HG03280 (cell line): ENCODE measurements at regions not wholly inside any gene's neighbourhood (a gene's known extent, or its start where the extent isn't known, plus 50 kb on each side); places are given as distances from the start of the nearest gene placed in this dataset.

Experiments
- ATAC-seq: cut with Tn5 transposase; IDR thresholded peaks from one replicate; pipeline ENCODE4 v1.9.1; 2021; ENCODE audit warnings: mild to moderate bottlenecking, moderate library complexity; ENCODE audit not compliant: unreplicated experiment

GRCh38 chr9:120221844-120222243, 358.1 kb downstream of the CDK5RAP2 start:
- ATAC-seq = no peak

DNA sequence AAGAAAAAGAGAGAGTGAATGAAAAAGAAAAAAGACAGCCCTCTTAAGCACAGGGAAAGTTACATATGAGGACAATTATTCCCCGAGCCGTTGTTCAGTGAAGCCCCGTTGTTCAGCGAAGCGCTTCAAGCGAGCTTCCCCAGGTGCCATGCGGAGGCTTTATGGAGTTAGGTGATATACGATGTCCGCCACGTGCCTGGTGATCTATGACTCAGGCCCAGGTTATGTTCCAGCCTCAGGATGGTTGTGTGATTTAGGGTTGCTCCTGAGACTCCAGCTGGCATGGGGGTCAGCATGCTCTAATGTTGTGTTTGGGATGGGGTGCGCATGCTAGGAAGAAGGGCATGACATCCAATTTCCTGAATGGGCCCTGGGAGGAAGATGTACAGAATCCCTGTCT, 365.6 kb downstream of the CDK5RAP2 start:
- no peak for ATAC-seq

- no peak for ATAC-seq
Measured at GRCh38 chr9:120212853-120213200, 367.1 kb downstream of the CDK5RAP2 start.

GRCh38 chr9:120212153-120212852, 367.7 kb downstream of the CDK5RAP2 start:
- no peak for ATAC-seq

- ATAC-seq = no peak
Measured at GRCh38 chr9:120210274-120210673, 369.7 kb downstream of the CDK5RAP2 start.

- ATAC-seq = no peak
Measured at GRCh38 chr9:120202856-120203654, 376.9 kb downstream of the CDK5RAP2 start.

- ATAC-seq = no peak
Measured at GRCh38 chr9:120198027-120198426, 381.9 kb downstream of the CDK5RAP2 start.

DNA sequence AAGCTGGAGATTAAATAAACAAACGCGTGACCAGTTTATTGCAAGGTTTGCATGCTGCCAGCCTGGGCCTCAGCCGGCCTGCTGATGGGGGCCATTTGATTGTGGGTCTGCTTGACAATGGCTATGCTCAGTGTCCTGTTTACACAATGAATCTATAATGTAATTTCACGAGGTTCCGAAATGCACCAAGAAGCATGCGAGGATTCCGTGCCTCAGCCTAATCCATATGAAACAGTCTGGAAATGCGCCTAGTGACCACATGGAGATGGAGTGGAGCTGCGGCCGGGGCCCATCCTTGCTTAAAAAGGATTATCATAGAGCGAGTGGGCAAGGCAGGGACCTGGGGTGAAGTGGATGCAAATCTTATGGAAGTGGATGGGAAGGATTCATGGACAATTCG, 382.4 kb downstream of the CDK5RAP2 start:
- ATAC-seq = no peak

DNA sequence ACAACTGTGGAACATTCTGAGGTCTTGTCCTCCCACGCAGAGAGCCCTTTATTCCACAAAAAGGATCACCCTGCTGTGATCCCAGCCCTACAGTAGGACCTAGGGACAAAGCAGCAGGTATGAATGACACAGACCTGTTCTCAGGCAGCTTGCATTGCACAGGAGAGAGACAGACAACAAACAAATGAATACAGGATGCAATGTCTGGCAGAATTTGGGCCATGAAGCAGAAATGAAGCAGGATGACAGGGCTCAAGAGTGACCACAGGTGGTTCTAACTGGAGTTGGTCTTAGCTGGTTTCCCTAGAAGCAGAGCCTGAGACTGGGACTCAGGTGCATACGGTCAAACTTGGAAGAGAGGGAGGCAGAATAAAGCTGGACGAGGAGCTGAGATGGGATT, 388.8 kb downstream of the CDK5RAP2 start:
- no peak for ATAC-seq

DNA sequence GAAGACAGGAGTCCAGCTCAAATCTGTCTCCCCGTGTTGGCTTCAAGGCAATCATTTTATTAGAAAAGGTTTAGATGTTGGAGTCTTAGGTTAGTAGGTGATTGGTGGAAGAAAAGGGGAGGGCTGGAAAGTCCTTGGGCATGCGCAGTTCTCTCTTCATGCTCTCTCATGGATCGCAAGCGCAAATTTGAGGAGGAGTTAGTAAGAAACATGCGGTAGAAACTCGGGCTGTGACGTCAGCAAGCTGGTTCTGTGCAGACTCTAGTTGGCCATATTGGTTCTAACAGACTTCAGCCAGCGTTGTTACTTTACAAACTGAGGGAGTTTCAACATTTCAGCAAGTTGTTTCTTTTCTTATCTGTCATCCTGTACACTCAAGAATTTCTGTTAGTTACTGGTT, 392.2 kb downstream of the CDK5RAP2 start:
- ATAC-seq = no peak

DNA sequence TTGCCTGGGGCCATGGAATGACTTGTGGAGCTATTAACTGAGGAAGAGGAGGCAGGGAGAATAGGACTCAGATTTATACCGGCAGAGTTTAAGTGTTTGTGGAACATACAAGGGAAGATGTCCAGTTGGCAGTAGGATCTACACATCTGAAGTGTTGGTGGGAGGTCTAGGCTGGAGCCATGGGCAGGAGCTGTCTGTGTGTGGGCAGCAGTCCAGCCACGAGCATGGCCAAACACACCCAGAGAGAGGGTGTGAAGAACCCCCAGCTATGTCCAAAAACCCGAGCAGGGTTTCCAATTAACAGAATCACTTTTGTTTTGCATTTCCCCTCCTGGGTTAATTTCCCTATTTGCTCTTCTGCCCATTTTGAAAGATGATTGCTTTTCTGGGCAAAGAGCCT, 393.7 kb downstream of the CDK5RAP2 start:
- no peak for ATAC-seq

GRCh38 chr9:120184266-120184665, 395.7 kb downstream of the CDK5RAP2 start:
- no peak for ATAC-seq

GRCh38 chr9:120183615-120184014, 396.4 kb downstream of the CDK5RAP2 start:
- ATAC-seq = no peak

DNA sequence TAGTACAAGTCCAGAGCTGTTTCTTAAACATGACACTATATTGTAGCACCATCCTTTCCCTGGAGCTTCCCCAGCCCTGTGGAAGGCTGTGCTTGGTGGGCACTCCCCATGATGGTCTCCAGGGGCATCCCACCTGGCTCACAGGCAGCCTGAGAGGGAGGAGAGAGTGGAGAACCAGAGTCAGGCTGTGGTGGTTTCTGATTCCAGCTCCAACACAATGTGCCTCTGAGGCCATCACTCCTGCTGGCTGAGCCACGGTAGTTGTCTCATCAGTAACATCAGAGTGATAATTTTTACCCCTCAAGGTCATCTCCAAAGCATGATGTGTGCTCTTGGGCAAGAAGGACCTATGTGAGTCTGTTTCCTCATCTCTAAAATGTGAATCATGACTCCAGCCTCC, 398.0 kb downstream of the CDK5RAP2 start:
- ATAC-seq = no peak

DNA sequence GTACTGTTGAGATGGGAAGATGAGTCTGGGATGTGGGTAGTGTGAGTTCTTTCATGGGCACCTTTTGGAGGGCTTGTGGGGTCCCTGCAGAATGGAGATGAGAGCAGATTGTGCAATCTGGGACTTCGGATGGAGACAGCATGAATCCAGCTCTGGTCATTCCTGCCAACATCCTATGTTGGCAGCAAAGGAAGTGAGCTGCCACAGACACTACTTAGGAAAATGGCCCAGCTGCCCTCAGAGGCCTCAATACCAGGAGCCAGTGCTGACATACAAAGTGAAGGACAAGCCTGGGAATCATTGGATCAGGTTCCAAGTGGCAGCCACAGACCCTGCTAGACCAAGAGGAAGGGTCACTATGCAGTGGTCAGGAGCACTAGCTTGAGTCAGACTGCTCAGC, 402.8 kb downstream of the CDK5RAP2 start:
- no peak for ATAC-seq

GRCh38 chr9:120175031-120175430, 404.9 kb downstream of the CDK5RAP2 start:
- ATAC-seq = no peak

GRCh38 chr9:120161776-120162175, 418.2 kb downstream of the CDK5RAP2 start:
- no peak for ATAC-seq

DNA sequence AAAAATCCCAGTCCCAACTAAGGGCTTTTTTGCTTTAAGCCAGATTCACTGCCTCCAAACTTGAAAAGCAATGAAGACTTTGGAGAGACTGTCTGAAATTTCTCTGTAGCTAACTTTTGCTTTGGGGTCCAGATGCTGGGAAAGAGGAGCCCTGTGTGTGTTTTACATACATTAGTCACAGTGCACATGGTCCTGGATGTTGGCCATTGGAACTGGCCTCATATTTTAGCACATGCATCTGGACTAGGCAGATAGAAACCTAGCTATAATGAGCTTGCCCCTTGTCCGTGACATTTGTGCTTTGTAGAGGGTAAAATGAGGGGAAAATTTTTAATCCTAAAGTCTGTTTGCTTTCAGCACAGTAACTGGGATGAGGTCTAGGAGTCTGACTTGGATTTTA, 421.7 kb downstream of the CDK5RAP2 start:
- ATAC-seq = no peak

- no peak for ATAC-seq
Measured at GRCh38 chr9:120156376-120156775, 423.6 kb downstream of the CDK5RAP2 start.

DNA sequence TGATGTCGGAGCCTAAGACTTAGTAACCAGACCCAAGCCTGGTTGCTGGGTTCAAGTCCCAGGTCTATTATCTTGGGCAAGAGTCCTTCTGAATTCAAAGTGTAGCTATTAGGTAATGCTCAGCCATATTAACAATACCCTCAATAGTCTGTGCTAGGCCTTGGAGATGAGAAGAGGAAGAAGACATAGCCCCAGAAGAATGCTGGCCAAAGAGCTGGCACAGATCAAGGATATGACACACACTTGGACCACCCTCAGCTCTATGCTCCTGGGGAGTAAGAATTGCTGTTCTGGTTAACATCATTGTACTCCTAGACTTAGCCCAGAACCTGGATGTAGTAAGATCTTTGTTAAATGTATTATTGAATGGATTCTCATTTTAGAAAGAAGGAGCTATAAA, 426.7 kb downstream of the CDK5RAP2 start:
- no peak for ATAC-seq

GRCh38 chr9:120152295-120152694, 427.7 kb downstream of the CDK5RAP2 start:
- ATAC-seq = no peak

DNA sequence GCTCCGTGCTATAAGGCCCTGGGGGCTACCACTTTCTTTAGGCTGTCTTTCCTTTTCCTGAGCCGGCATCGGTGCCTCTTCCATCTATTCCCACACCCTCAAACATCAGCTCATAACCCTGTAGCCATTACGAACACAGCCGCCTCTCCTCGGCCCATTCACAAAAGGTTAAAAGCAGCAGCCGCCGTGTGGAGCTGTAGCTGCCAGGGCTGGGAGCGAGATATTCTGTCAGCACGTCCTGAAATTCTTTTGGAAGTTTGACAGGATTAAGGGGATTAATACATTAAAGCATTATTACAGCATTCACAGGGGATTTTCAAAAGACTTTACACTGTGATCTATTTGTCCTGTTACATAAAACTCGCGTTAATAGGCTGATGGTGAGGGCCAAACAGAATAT, 428.2 kb downstream of the CDK5RAP2 start:
- no peak for ATAC-seq

- ATAC-seq = no peak
Measured at GRCh38 chr9:120151149-120151548, 428.8 kb downstream of the CDK5RAP2 start.
